GM12878 (cell line): ENCODE measurements at regions not wholly inside any gene's neighbourhood (a gene's known extent, or its start where the extent isn't known, plus 50 kb on each side); places are given as distances from the start of the nearest gene placed in this dataset.

Experiments used
- BMI1 ChIP-seq: fragments of 450-650 bp; IDR thresholded peaks from 2 replicates; pipeline ENCODE4 v1.6.1; 2016; ENCODE audit warnings: mild to moderate bottlenecking, moderate library complexity, borderline replicate concordance
- ELK1 ChIP-seq: IDR thresholded peaks from 2 replicates; pipeline ENCODE4 v1.6.1; 2012; ENCODE audit warnings: low read depth, low read length, improper control_type of control experiment
- EP300 ChIP-seq, 2 experiments: fragments of 150-350 bp in 1 of 2; IDR thresholded peaks; 2 replicates each; pipeline ENCODE4 v1.6.1; 2011 to 2012; ENCODE audit warnings: low read depth in 2 of 2, low read length in 2 of 2, borderline replicate concordance in 1 of 2, improper control_type of control experiment in 1 of 2, inconsistent platforms in 1 of 2; ENCODE audit not compliant: control insufficient read depth in 1 of 2
- FOS ChIP-seq: IDR thresholded peaks from 3 replicates; pipeline ENCODE4 v1.6.1; 2011; ENCODE audit warnings: borderline replicate concordance; ENCODE audit not compliant: insufficient read length; ENCODE audit errors: extremely low read depth
- HCFC1 ChIP-seq: fragments of 150-350 bp; IDR thresholded peaks from 2 replicates; pipeline ENCODE4 v1.6.1; 2014; ENCODE audit warnings: low read length
- NR2C1 ChIP-seq: fragments of 450-650 bp; IDR thresholded peaks from 2 replicates; pipeline ENCODE4 v1.6.1; 2017; ENCODE audit warnings: antibody characterized with exemption, mild to moderate bottlenecking, moderate library complexity
- POLR2A ChIP-seq: IDR thresholded peaks from 2 replicates; pipeline ENCODE4 v1.6.1; 2011; ENCODE audit warnings: low read depth, mild to moderate bottlenecking, low read length
- POLR2AphosphoS5 ChIP-seq: IDR thresholded peaks from 2 replicates; pipeline ENCODE4 v1.6.1; 2011; ENCODE audit warnings: mild to moderate bottlenecking, low read length, inconsistent platforms
- TF ChIP-seq, protein P1 (sequence below), 3 experiments: IDR thresholded peaks in 2 of 3; conservative IDR thresholded peaks in 1 of 3; 2 replicates each; pipeline ENCODE4 v1.5.1; 2011; ENCODE audit warnings: low read depth in 3 of 3, low read length in 3 of 3, mild to moderate bottlenecking in 3 of 3, control low read depth in 2 of 3, moderate library complexity in 2 of 3, inconsistent platforms in 1 of 3, mixed read lengths in 1 of 3; ENCODE audit not compliant: control insufficient read depth in 2 of 3, insufficient read depth in 1 of 3; ENCODE audit errors: extremely low read depth in 1 of 3
- TF ChIP-seq, protein P2 (sequence below): IDR thresholded peaks from 2 replicates; pipeline ENCODE4 v1.6.1; 2011; ENCODE audit warnings: borderline replicate concordance, low read depth, mild to moderate bottlenecking, moderate library complexity, mixed read lengths, low read length; ENCODE audit not compliant: insufficient read depth; ENCODE audit errors: extremely low read length
- TF ChIP-seq, protein P3 (sequence below): IDR thresholded peaks from 2 replicates; pipeline ENCODE4 v1.6.1; 2011; ENCODE audit warnings: low read depth, mild to moderate bottlenecking, low read length, moderate library complexity, borderline replicate concordance; ENCODE audit errors: extremely low read depth

GRCh38 chr6:169908403-169908933, 157.0 kb downstream of the ERMARD start:
- no peak for TF ChIP-seq POLR2AphosphoS5
- no peak for TF ChIP-seq ELK1
- no peak for TF ChIP-seq POLR2A
- TF ChIP-seq, protein P1, sequence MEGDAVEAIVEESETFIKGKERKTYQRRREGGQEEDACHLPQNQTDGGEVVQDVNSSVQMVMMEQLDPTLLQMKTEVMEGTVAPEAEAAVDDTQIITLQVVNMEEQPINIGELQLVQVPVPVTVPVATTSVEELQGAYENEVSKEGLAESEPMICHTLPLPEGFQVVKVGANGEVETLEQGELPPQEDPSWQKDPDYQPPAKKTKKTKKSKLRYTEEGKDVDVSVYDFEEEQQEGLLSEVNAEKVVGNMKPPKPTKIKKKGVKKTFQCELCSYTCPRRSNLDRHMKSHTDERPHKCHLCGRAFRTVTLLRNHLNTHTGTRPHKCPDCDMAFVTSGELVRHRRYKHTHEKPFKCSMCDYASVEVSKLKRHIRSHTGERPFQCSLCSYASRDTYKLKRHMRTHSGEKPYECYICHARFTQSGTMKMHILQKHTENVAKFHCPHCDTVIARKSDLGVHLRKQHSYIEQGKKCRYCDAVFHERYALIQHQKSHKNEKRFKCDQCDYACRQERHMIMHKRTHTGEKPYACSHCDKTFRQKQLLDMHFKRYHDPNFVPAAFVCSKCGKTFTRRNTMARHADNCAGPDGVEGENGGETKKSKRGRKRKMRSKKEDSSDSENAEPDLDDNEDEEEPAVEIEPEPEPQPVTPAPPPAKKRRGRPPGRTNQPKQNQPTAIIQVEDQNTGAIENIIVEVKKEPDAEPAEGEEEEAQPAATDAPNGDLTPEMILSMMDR (IDR thresholded peaks at IDR 0.05 in 2 of 3, conservative IDR thresholded peaks at IDR 0.05 in 1 of 3; ENCODE audit: control insufficient read depth in 2 of 3, extremely low read depth in 1 of 3, insufficient read depth in 1 of 3, low read depth in 3 of 3, low read length in 3 of 3) = no peak
- no peak for TF ChIP-seq EP300 (IDR thresholded peaks at IDR 0.05; ENCODE audit: borderline replicate concordance in 1 of 2, control insufficient read depth in 1 of 2, low read depth in 2 of 2, low read length in 2 of 2)
- TF ChIP-seq, protein P2, sequence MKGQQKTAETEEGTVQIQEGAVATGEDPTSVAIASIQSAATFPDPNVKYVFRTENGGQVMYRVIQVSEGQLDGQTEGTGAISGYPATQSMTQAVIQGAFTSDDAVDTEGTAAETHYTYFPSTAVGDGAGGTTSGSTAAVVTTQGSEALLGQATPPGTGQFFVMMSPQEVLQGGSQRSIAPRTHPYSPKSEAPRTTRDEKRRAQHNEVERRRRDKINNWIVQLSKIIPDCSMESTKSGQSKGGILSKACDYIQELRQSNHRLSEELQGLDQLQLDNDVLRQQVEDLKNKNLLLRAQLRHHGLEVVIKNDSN = no peak
- no peak for TF ChIP-seq HCFC1
- no peak for TF ChIP-seq BMI1
- TF ChIP-seq NR2C1 = no peak
- no peak for TF ChIP-seq FOS
- TF ChIP-seq, protein P3, sequence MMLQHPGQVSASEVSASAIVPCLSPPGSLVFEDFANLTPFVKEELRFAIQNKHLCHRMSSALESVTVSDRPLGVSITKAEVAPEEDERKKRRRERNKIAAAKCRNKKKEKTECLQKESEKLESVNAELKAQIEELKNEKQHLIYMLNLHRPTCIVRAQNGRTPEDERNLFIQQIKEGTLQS = no peak
